Mesendoderm (in vitro differentiated cells): ENCODE measurements at regions not wholly inside any gene's neighbourhood (a gene's known extent, or its start where the extent isn't known, plus 50 kb on each side); places are given as distances from the start of the nearest gene placed in this dataset.

Experiments
- DNase-seq: peaks from one replicate; pipeline ENCODE4 v3.0.0; 2013
- H2AK5ac ChIP-seq: 2 replicates; pipeline ENCODE4 v1.6.1; 2013; ENCODE audit warnings: low read length, inconsistent platforms
- H2BK120ac ChIP-seq: 2 replicates; pipeline ENCODE4 v1.6.1; 2013; ENCODE audit warnings: low read depth, mild to moderate bottlenecking, low read length, moderate library complexity, mixed read lengths
- H2BK15ac ChIP-seq: replicated peaks from 2 replicates; pipeline ENCODE4 v1.6.1; 2013; ENCODE audit warnings: low read depth, mild to moderate bottlenecking, moderate library complexity
- H2BK5ac ChIP-seq: 2 replicates; pipeline ENCODE4 v1.6.1; 2013; ENCODE audit warnings: low read length, inconsistent platforms
- H3K18ac ChIP-seq: 2 replicates; pipeline ENCODE4 v1.6.1; 2013; ENCODE audit warnings: mild to moderate bottlenecking, low read length, mixed read lengths
- H3K23ac ChIP-seq: one replicate; pipeline ENCODE4 v1.6.1; 2013; ENCODE audit warnings: low read length
- H3K27ac ChIP-seq: 2 replicates; pipeline ENCODE4 v1.5.1; 2013; ENCODE audit warnings: low read depth, mild to moderate bottlenecking, inconsistent platforms, low read length, moderate library complexity
- H3K27me3 ChIP-seq: 2 replicates; pipeline ENCODE4 v1.6.1; 2013; ENCODE audit warnings: low read length, control low read depth, mild to moderate bottlenecking, inconsistent platforms; ENCODE audit not compliant: insufficient read depth, poor library complexity
- H3K36me3 ChIP-seq: 2 replicates; pipeline ENCODE4 v1.6.1; 2013; ENCODE audit warnings: low read length, inconsistent platforms; ENCODE audit not compliant: control insufficient read depth, insufficient read depth
- H3K4ac ChIP-seq: one replicate; pipeline ENCODE4 v1.6.1; 2013; ENCODE audit warnings: low read depth, mild to moderate bottlenecking, low read length, moderate library complexity
- H3K4me1 ChIP-seq: 2 replicates; pipeline ENCODE4 v1.6.1; 2013; ENCODE audit warnings: low read depth, low read length, inconsistent platforms; ENCODE audit not compliant: control insufficient read depth
- H3K4me2 ChIP-seq: 2 replicates; pipeline ENCODE4 v1.6.1; 2013; ENCODE audit warnings: low read length
- H3K4me3 ChIP-seq: 2 replicates; pipeline ENCODE4 v1.5.1; 2013; ENCODE audit warnings: mild to moderate bottlenecking, low read length
- H3K56ac ChIP-seq: one replicate; pipeline ENCODE4 v1.6.1; 2013; ENCODE audit warnings: low read length
- H3K79me1 ChIP-seq: 2 replicates; pipeline ENCODE4 v1.6.1; 2013; ENCODE audit warnings: low read length, inconsistent platforms
- H3K79me2 ChIP-seq: 2 replicates; pipeline ENCODE4 v1.6.1; 2013; ENCODE audit warnings: mild to moderate bottlenecking, low read length; ENCODE audit not compliant: control insufficient read depth, insufficient read depth
- H3K9ac ChIP-seq: 2 replicates; pipeline ENCODE4 v1.6.1; 2013; ENCODE audit warnings: low read length, inconsistent platforms
- H4K5ac ChIP-seq: one replicate; pipeline ENCODE4 v1.6.1; 2013; ENCODE audit warnings: low read length
- H4K8ac ChIP-seq: one replicate; pipeline ENCODE4 v1.6.1; 2013; ENCODE audit warnings: low read depth, mild to moderate bottlenecking, control low read depth, low read length, moderate library complexity
- WGBS: extraction: QIAGEN DNeasy Blood & Tissue Kit; methylation state at CpG from one replicate; pipeline ENCODE4 v1.1.7; 2013; ENCODE audit warnings: low lambda C conversion rate, missing lambda C conversion rate; ENCODE audit not compliant: insufficient coverage; ENCODE audit errors: extremely low coverage; 5-methylcytosine and 5-hydroxymethylcytosine counted together

DNA sequence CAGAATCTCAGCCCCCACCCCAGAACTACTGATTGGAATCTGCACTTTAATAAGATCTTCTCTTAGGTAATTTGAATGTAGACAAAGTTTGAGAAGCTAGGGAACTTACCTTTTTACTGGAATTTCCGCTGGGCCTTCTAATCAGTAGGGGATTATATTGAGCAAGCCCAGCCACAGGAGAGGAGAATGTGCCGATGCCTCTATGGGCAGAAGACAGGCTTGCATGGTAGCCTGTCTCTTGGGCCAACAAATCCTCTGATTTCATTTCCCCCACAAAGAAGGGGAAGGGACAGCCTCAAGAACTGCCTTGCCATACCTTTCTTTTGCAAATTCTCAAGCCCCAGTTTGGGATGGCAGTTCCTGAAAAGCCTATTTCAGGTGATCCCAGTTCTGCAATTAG is 163.4 kb upstream of the BDNF start:
- no peak overlapping the region for H3K9ac ChIP-seq
- DNase-seq = no peak
- H3K4me1 ChIP-seq = no peaks in the 10 kb centered on the region
- H3K18ac ChIP-seq = no peak overlapping the region
- no peak overlapping the region for H3K23ac ChIP-seq
- WGBS = no CpG with 5 or more reads among the region's 2 CpGs
- H3K79me1 ChIP-seq = no peaks in the 10 kb centered on the region
- no peak overlapping the region for H2BK5ac ChIP-seq
- no peaks in the 10 kb centered on the region for H3K79me2 ChIP-seq
- no peak overlapping the region for H3K4ac ChIP-seq
- no peak overlapping the region for H3K4me2 ChIP-seq
- no peak overlapping the region for H2BK120ac ChIP-seq
- no peak overlapping the region for H3K4me3 ChIP-seq
- no peaks in the 10 kb centered on the region for H3K27me3 ChIP-seq
- H4K5ac ChIP-seq = no peak overlapping the region
- H2BK15ac ChIP-seq = no peak overlapping the region
- no peak overlapping the region for H2AK5ac ChIP-seq
- H3K56ac ChIP-seq = no peak overlapping the region
- H4K8ac ChIP-seq = no peak overlapping the region
- H3K36me3 ChIP-seq = no peaks in the 10 kb centered on the region
- no peak overlapping the region for H3K27ac ChIP-seq

- no peak overlapping the region for H2BK15ac ChIP-seq
- H3K4me1 ChIP-seq = no peaks in the 10 kb centered on the region
- no peaks in the 10 kb centered on the region for H3K27me3 ChIP-seq
- H3K4ac ChIP-seq = no peak overlapping the region
- no peak overlapping the region for H2BK120ac ChIP-seq
- no peak overlapping the region for H4K8ac ChIP-seq
- no peak overlapping the region for H3K56ac ChIP-seq
- H3K79me2 ChIP-seq = no peaks in the 10 kb centered on the region
- no peak overlapping the region for H3K23ac ChIP-seq
- no CpG with 5 or more reads among the region's 4 CpGs for WGBS
- H2BK5ac ChIP-seq = no peak overlapping the region
- H4K5ac ChIP-seq = no peak overlapping the region
- H3K79me1 ChIP-seq = no peaks in the 10 kb centered on the region
- H2AK5ac ChIP-seq = no peak overlapping the region
- no peak overlapping the region for H3K18ac ChIP-seq
- H3K36me3 ChIP-seq = no peaks in the 10 kb centered on the region
- no peak overlapping the region for H3K4me2 ChIP-seq
- DNase-seq = no peak
- no peak overlapping the region for H3K4me3 ChIP-seq
- no peak overlapping the region for H3K9ac ChIP-seq
- H3K27ac ChIP-seq = no peak overlapping the region
Observed at GRCh38 chr11:27861706-27862430, 161.6 kb upstream of the BDNF start.

DNA sequence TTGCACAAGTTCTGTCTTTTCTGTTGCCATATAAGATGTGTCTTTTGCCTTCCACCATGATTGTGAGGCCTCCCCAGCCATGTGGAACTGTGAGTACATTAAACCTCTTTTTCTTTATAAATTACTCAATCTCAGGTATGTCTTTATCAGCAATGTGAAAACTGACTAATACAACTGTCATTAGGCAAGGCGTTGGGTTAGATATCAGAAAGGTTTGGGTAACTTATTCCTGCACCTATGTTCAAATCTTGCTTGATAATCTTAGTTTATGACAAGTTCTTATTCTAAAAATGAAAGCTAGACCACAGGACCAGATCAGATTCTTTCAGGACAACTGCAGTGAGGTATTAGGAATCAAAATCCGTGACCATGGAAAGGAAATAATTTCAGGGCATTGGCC is 160.6 kb upstream of the BDNF start:
- no peak overlapping the region for H3K56ac ChIP-seq
- H3K27me3 ChIP-seq = no peaks in the 10 kb centered on the region
- no peak overlapping the region for H2AK5ac ChIP-seq
- DNase-seq = no peak
- H2BK5ac ChIP-seq = no peak overlapping the region
- no peak overlapping the region for H2BK120ac ChIP-seq
- no peak overlapping the region for H3K9ac ChIP-seq
- no peak overlapping the region for H3K4me2 ChIP-seq
- H3K18ac ChIP-seq = no peak overlapping the region
- no peak overlapping the region for H3K23ac ChIP-seq
- H2BK15ac ChIP-seq = no peak overlapping the region
- H3K4me3 ChIP-seq = no peak overlapping the region
- no peaks in the 10 kb centered on the region for H3K79me1 ChIP-seq
- WGBS = no CpG with 5 or more reads among the region's 2 CpGs
- H4K8ac ChIP-seq = no peak overlapping the region
- H4K5ac ChIP-seq = no peak overlapping the region
- H3K27ac ChIP-seq = no peak overlapping the region
- no peak overlapping the region for H3K4ac ChIP-seq
- no peaks in the 10 kb centered on the region for H3K79me2 ChIP-seq
- no peaks in the 10 kb centered on the region for H3K36me3 ChIP-seq
- no peaks in the 10 kb centered on the region for H3K4me1 ChIP-seq

DNA sequence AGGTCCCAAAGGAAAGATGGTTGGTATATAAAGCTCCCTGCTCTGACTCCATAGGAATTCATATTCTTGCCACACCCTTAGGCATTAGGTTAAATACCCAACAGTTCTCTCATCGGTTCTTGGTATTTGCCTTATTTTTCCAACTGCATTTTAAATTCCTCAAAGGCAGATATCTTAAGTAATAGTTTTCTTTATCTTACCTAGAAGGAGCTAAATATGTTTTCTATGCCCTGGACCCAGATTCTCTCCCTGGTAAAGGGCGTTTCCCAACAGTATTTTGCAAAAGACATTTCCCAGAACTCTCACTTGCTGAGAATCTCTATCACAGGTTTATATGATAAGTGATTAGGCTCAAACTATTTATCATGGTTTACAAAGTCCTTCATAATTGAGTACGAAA is 158.6 kb upstream of the BDNF start:
- no peaks in the 10 kb centered on the region for H3K79me2 ChIP-seq
- no peak overlapping the region for H3K9ac ChIP-seq
- no peaks in the 10 kb centered on the region for H3K4me1 ChIP-seq
- H2AK5ac ChIP-seq = no peak overlapping the region
- no peak overlapping the region for H2BK15ac ChIP-seq
- no peak overlapping the region for H2BK5ac ChIP-seq
- no peak overlapping the region for H3K56ac ChIP-seq
- no peaks in the 10 kb centered on the region for H3K27me3 ChIP-seq
- no peak overlapping the region for H3K23ac ChIP-seq
- H3K18ac ChIP-seq = no peak overlapping the region
- H4K5ac ChIP-seq = no peak overlapping the region
- no peak overlapping the region for H3K4me3 ChIP-seq
- no peaks in the 10 kb centered on the region for H3K36me3 ChIP-seq
- no peaks in the 10 kb centered on the region for H3K79me1 ChIP-seq
- no CpG with 5 or more reads among the region's 3 CpGs for WGBS
- H3K4me2 ChIP-seq = no peak overlapping the region
- H4K8ac ChIP-seq = no peak overlapping the region
- no peak for DNase-seq
- H3K4ac ChIP-seq = no peak overlapping the region
- no peak overlapping the region for H3K27ac ChIP-seq
- H2BK120ac ChIP-seq = no peak overlapping the region

GRCh38 chr11:27857588-27857987 is 157.3 kb upstream of the BDNF start:
- Histone ChIP-seq H3K36me3 (no peaks in the 10 kb centered on the region), H2BK120ac (no peak overlapping the region), H3K4me2 (no peak overlapping the region), H3K18ac (no peak overlapping the region), H4K5ac (no peak overlapping the region), H3K56ac (no peak overlapping the region), H3K4me3 (no peak overlapping the region), H3K79me1 (no peaks in the 10 kb centered on the region), H3K79me2 (no peaks in the 10 kb centered on the region), H3K23ac (no peak overlapping the region), H3K9ac (no peak overlapping the region), H3K27me3 (no peaks in the 10 kb centered on the region), H3K27ac (no peak overlapping the region), H2AK5ac (no peak overlapping the region), H2BK5ac (no peak overlapping the region), H4K8ac (no peak overlapping the region), H2BK15ac (no peak overlapping the region), H3K4me1 (no peaks in the 10 kb centered on the region), H3K4ac (no peak overlapping the region)
- no CpG with 5 or more reads among the region's 4 CpGs for WGBS
- DNase-seq = no peak

- Histone ChIP-seq H3K79me2 (no peaks in the 10 kb centered on the region), H3K27me3 (no peaks in the 10 kb centered on the region), H2BK15ac (no peak overlapping the region), H3K56ac (no peak overlapping the region), H4K5ac (no peak overlapping the region), H3K27ac (no peak overlapping the region), H3K4me1 (no peaks in the 10 kb centered on the region), H3K23ac (no peak overlapping the region), H4K8ac (no peak overlapping the region), H3K79me1 (no peaks in the 10 kb centered on the region), H3K4me2 (no peak overlapping the region), H3K36me3 (no peaks in the 10 kb centered on the region), H3K18ac (no peak overlapping the region), H3K9ac (no peak overlapping the region), H2BK5ac (no peak overlapping the region), H2BK120ac (no peak overlapping the region), H3K4me3 (no peak overlapping the region), H3K4ac (no peak overlapping the region), H2AK5ac (no peak overlapping the region)
- WGBS = no CpG with 5 or more reads among the region's 4 CpGs
- no peak for DNase-seq
Observed at GRCh38 chr11:27857014-27857413, 156.8 kb upstream of the BDNF start.
